ENCODE measurements at regions not wholly inside any gene's neighbourhood (a gene's known extent, or its start where the extent isn't known, plus 50 kb on each side); places are given as distances from the start of the nearest gene placed in this dataset.

DNA sequence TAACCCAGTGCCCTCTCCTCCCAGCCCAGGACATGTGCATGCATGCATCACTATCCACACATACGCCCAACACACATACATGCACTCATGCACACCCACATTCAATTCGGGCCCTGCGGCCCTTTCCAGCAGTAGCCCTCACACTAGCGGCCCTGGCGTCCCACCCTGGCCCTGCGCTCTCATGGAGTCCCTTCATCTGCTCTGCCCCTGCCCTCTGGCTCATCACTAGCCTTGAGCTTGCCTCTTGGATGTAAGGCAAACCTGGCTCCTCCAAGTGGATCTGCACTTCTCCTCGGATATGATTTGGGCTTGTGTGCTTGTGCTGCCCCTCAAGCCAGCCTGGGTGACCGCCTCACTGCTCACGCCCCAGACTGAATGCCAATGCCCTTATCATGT, 147.2 kb downstream of the SEC61B start:
- CTCF ChIA-PET, result no interaction called here
- DNase-seq, result no peak
- intact Hi-C loops (cut with micrococcal nuclease; ENCODE audit: unreplicated experiment), result no loop called here
- peaks cover 86% of the 10 kb centered on the region for H3K27me3 Mint-ChIP-seq (ENCODE audit: unreplicated experiment)
- TF ChIP-seq CTCF (IDR thresholded peaks at IDR 0.05; ENCODE audit: unreplicated experiment), result no peak
- H3K9me3 Mint-ChIP-seq (ENCODE audit: low read depth, unreplicated experiment), result no peaks in the 10 kb centered on the region
- H3K36me3 Mint-ChIP-seq (ENCODE audit: insufficient read depth, unreplicated experiment), result no peaks in the 10 kb centered on the region
- H3K4me1 Mint-ChIP-seq (ENCODE audit: low read depth, unreplicated experiment), result peaks cover 8% of the 10 kb centered on the region
- no peak overlapping the region for H3K27ac Mint-ChIP-seq (ENCODE audit: unreplicated experiment)
- H3K4me3 Mint-ChIP-seq (ENCODE audit: low read depth, unreplicated experiment), result no peak overlapping the region
- no TSS peak for BruUV-seq (replicated peaks)

DNA sequence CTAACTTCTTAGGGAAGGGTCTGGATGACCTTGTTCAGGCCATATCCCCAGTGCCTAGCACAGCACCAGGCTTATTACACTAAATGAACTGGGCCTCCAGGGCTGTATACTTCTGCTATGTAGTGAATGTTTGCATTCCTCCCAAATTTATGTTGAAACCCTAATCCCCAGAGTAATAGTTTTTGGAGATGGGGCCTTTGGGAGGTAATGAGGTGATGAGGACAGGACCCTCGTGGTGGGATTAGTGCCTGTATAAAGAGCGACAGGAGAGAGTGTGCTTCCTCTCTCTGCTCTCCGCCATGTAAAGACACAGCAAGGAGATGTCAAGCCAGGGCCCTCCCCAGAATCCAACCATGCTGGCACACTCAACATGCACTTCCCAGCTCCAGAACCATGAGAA, 148.3 kb downstream of the SEC61B start:
- H3K4me3 Mint-ChIP-seq (ENCODE audit: low read depth, unreplicated experiment), result no peak overlapping the region
- no peaks in the 10 kb centered on the region for H3K36me3 Mint-ChIP-seq (ENCODE audit: insufficient read depth, unreplicated experiment)
- H3K27me3 Mint-ChIP-seq (ENCODE audit: unreplicated experiment), result peaks cover 83% of the 10 kb centered on the region
- H3K9me3 Mint-ChIP-seq (ENCODE audit: low read depth, unreplicated experiment), result no peaks in the 10 kb centered on the region
- no peaks in the 10 kb centered on the region for H3K4me1 Mint-ChIP-seq (ENCODE audit: low read depth, unreplicated experiment)
- H3K27ac Mint-ChIP-seq (ENCODE audit: unreplicated experiment), result no peak overlapping the region
- CTCF ChIA-PET, result no interaction called here
- intact Hi-C loops (cut with micrococcal nuclease; ENCODE audit: unreplicated experiment), result no loop called here
- DNase-seq, result no peak
- no peak for TF ChIP-seq CTCF (IDR thresholded peaks at IDR 0.05; ENCODE audit: unreplicated experiment)
- BruUV-seq (replicated peaks), result no TSS peak

- no peak for DNase-seq
- intact Hi-C loops (cut with micrococcal nuclease; ENCODE audit: unreplicated experiment), result no loop called here
- no peak overlapping the region for H3K27ac Mint-ChIP-seq (ENCODE audit: unreplicated experiment)
- no peak overlapping the region for H3K4me3 Mint-ChIP-seq (ENCODE audit: low read depth, unreplicated experiment)
- TF ChIP-seq CTCF (IDR thresholded peaks at IDR 0.05; ENCODE audit: unreplicated experiment), result no peak
- H3K27me3 Mint-ChIP-seq (ENCODE audit: unreplicated experiment), result peaks cover 83% of the 10 kb centered on the region
- BruUV-seq (replicated peaks), result no TSS peak
- no peaks in the 10 kb centered on the region for H3K9me3 Mint-ChIP-seq (ENCODE audit: low read depth, unreplicated experiment)
- CTCF ChIA-PET, result no interaction called here
- H3K4me1 Mint-ChIP-seq (ENCODE audit: low read depth, unreplicated experiment), result no peaks in the 10 kb centered on the region
- H3K36me3 Mint-ChIP-seq (ENCODE audit: insufficient read depth, unreplicated experiment), result no peaks in the 10 kb centered on the region
Measured at GRCh38 chr9:99371376-99371775, 149.3 kb downstream of the SEC61B start.

DNA sequence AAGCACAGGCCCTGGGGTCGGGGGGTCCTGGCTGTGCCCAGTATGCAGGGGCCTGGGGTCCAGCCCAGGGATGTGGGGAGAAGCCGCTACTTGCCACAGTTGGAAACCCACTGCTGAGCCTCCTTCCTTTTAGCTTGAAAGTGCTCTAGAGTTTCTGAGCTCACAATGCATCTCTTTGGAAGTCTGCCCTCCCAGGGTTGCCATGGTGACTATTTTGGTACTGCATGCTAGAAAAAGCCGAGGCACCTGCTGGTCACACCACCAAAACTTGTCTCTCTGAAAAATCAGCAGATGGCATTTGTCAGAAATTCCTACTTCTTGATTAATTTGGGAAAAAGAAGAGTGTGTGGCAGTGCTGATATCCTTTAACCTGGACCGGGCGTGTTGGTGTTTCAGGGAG, 151.8 kb downstream of the SEC61B start:
- H3K36me3 Mint-ChIP-seq (ENCODE audit: insufficient read depth, unreplicated experiment), result no peaks in the 10 kb centered on the region
- CTCF ChIA-PET, result no interaction called here
- H3K27ac Mint-ChIP-seq (ENCODE audit: unreplicated experiment), result no peak overlapping the region
- H3K27me3 Mint-ChIP-seq (ENCODE audit: unreplicated experiment), result peaks cover 70% of the 10 kb centered on the region
- BruUV-seq (replicated peaks), result no TSS peak
- no peaks in the 10 kb centered on the region for H3K4me1 Mint-ChIP-seq (ENCODE audit: low read depth, unreplicated experiment)
- intact Hi-C loops (cut with micrococcal nuclease; ENCODE audit: unreplicated experiment), result no loop called here
- TF ChIP-seq CTCF (IDR thresholded peaks at IDR 0.05; ENCODE audit: unreplicated experiment), result no peak
- H3K9me3 Mint-ChIP-seq (ENCODE audit: low read depth, unreplicated experiment), result no peaks in the 10 kb centered on the region
- DNase-seq, result no peak
- no peak overlapping the region for H3K4me3 Mint-ChIP-seq (ENCODE audit: low read depth, unreplicated experiment)

DNA sequence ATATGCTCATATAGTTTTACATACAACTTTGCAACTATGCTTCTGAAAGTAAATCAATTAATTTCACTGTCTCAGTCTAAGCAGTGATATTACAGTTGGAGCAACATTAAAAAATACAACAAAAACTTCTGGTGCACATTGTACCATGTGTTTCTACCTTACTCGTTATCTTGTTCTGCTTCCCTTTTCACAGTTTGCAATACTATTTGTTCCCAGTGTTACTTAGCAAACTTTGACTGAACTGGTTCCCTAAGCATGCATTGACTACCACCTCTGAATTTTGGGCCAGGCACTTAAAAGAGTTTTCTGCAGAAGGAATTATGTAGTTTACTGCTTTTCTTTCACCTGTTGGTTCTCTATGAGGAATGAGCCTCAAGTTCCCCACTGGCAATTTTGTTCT, 152.7 kb downstream of the SEC61B start:
- intact Hi-C loops (cut with micrococcal nuclease; ENCODE audit: unreplicated experiment), result no loop called here
- TF ChIP-seq CTCF (IDR thresholded peaks at IDR 0.05; ENCODE audit: unreplicated experiment), result no peak
- H3K36me3 Mint-ChIP-seq (ENCODE audit: insufficient read depth, unreplicated experiment), result no peaks in the 10 kb centered on the region

More for the DNA sequence above, 152.7 kb downstream of the SEC61B start:
- Mint-ChIP-seq H3K27ac (ENCODE audit: unreplicated experiment) (no peak overlapping the region), H3K4me1 (ENCODE audit: low read depth, unreplicated experiment) (no peaks in the 10 kb centered on the region), H3K9me3 (ENCODE audit: low read depth, unreplicated experiment) (no peaks in the 10 kb centered on the region), H3K4me3 (ENCODE audit: low read depth, unreplicated experiment) (no peak overlapping the region), H3K27me3 (ENCODE audit: unreplicated experiment) (peaks cover 61% of the 10 kb centered on the region)
- CTCF ChIA-PET, result no interaction called here
- DNase-seq, result no peak
- no TSS peak for BruUV-seq (replicated peaks)
